ENCODE measurements at regions not wholly inside any gene's neighbourhood (a gene's known extent, or its start where the extent isn't known, plus 50 kb on each side); places are given as distances from the start of the nearest gene placed in this dataset.

GRCh38 chr2:136665736-136666135 is 99.6 kb upstream of the THSD7B start:
- no peak for TF ChIP-seq CTCF (conservative IDR thresholded peaks at IDR 0.05; ENCODE audit: control insufficient read depth, insufficient read depth, low read depth, low read length)
- no peak overlapping the region for H3K4me3 ChIP-seq (ENCODE audit: control insufficient read depth, low read depth, low read length)
- DNase-seq (ENCODE audit: low read depth) = no peak

GRCh38 chr2:136664713-136665405 is 100.5 kb upstream of the THSD7B start:
- H3K4me3 ChIP-seq (ENCODE audit: control insufficient read depth, low read depth, low read length) = no peak overlapping the region
- no peak for DNase-seq (ENCODE audit: low read depth)
- TF ChIP-seq CTCF (conservative IDR thresholded peaks at IDR 0.05; ENCODE audit: control insufficient read depth, insufficient read depth, low read depth, low read length) = no peak

DNA sequence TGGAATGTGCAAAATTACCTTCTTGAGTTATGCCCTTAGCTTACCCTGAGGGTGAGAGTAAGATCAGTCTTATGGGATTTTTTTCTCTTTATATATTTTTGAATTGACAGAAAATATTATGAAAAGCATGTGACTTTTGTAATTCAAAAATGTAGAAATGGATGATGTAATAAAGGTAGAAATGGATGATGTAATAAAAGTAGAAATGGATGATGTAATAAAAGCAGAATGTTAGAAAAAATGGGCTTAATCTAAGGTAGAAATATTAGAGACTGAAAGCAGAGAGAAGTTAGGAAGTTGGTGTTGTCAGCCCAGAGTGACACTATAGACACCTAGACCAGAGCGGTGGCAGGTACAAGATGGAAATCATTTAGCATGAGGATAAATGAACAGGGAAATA is 107.1 kb upstream of the THSD7B start:
- no peak for TF ChIP-seq CTCF (conservative IDR thresholded peaks at IDR 0.05; ENCODE audit: control insufficient read depth, insufficient read depth, low read depth, low read length)
- no peak for DNase-seq (ENCODE audit: low read depth)
- H3K4me3 ChIP-seq (ENCODE audit: control insufficient read depth, low read depth, low read length) = no peak overlapping the region

GRCh38 chr2:136653861-136654260 is 111.5 kb upstream of the THSD7B start:
- no peak overlapping the region for H3K4me3 ChIP-seq (ENCODE audit: control insufficient read depth, low read depth, low read length)
- no peak for TF ChIP-seq CTCF (conservative IDR thresholded peaks at IDR 0.05; ENCODE audit: control insufficient read depth, insufficient read depth, low read depth, low read length)
- DNase-seq (ENCODE audit: low read depth) = no peak

DNA sequence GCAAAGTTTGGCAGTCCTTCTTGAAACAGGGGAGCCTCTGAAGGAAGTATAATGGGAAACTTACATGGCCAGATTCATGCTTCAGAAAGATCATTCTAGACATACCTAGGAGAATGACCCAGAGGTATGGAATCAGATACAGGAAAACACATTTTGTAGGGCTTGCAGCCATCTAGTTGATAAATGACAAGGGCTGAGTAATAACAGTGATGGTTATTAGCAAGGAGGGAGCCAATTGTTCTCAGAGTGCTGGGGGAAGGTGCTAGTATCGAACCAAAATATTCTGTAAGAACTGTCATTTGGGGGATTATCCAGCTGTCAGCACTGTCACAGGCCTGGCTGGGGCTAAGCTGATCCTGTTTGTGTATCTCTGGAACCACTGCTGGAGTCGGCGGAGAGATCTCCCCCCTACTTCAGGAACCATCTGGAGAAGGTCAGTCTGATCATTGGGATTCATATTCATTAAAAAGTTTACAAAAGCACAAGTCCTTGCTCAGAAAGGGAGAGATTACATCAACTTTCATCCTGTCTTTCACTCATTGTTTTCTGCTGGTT is 113.8 kb upstream of the THSD7B start:
- no peak for DNase-seq (ENCODE audit: low read depth)
- H3K4me3 ChIP-seq (ENCODE audit: control insufficient read depth, low read depth, low read length) = no peak overlapping the region
- no peak for TF ChIP-seq CTCF (conservative IDR thresholded peaks at IDR 0.05; ENCODE audit: control insufficient read depth, insufficient read depth, low read depth, low read length)

DNA sequence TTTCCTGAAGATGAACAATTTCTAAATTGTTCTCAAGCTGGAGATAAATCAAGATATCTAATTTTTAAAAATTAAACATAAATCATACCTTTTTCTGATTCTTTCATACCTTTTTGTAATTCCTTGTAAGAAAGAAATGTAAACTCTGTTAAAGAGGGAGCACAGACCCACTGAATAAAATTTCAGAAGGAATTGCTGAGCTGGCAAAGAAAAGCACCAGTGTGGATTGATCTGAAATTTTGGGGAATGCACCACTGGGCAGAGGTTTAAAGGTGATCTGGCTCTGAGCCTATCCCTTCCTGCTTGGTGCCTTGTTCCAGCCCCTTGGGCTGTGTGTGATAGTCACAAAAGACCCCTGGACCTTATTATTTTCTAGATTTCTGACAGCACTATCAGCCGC is 118.3 kb upstream of the THSD7B start:
- no peak for TF ChIP-seq CTCF (conservative IDR thresholded peaks at IDR 0.05; ENCODE audit: control insufficient read depth, insufficient read depth, low read depth, low read length)
- no peak for DNase-seq (ENCODE audit: low read depth)
- H3K4me3 ChIP-seq (ENCODE audit: control insufficient read depth, low read depth, low read length) = no peak overlapping the region

Data from fibroblast of mammary gland (primary cell).